ENCODE measurements at regions not wholly inside any gene's neighbourhood (a gene's known extent, or its start where the extent isn't known, plus 50 kb on each side); places are given as distances from the start of the nearest gene placed in this dataset.

- H3K4me3 ChIP-seq (ENCODE audit: low read depth, low read length): no peak overlapping the region
- ChIA-PET POLR2A (no interaction called here), CTCF (no interaction called here)
- TF ChIP-seq TRIM28 (IDR thresholded peaks at IDR 0.05; ENCODE audit: borderline replicate concordance, low read length) (no peak), ZNF600 (tag by site-specific recombination; IDR thresholded peaks at IDR 0.05) (no peak), ZNF518A (tag by site-specific recombination; conservative IDR thresholded peaks at IDR 0.05; ENCODE audit: low read depth) (no peak), ZFHX2 (tag by site-specific recombination; conservative IDR thresholded peaks at IDR 0.05) (no peak), ZNF623 (tag by site-specific recombination; IDR thresholded peaks at IDR 0.05) (no peak), YY2 (tag by site-specific recombination; IDR thresholded peaks at IDR 0.05) (no peak), ZFP3 (tag by site-specific recombination; IDR thresholded peaks at IDR 0.05; ENCODE audit: low read depth) (no peak), ZNF354C (tag by site-specific recombination; IDR thresholded peaks at IDR 0.05; ENCODE audit: borderline replicate concordance, low read depth) (no peak), ZNF19 (tag by site-specific recombination; IDR thresholded peaks at IDR 0.05; ENCODE audit: low read depth) (no peak), ZNF121 (tag by site-specific recombination; IDR thresholded peaks at IDR 0.05) (no peak), ZNF10 (tag by site-specific recombination; IDR thresholded peaks at IDR 0.05) (no peak), ZNF548 (tag by site-specific recombination; IDR thresholded peaks at IDR 0.05) (no peak), ZNF558 (tag by site-specific recombination; IDR thresholded peaks at IDR 0.05) (no peak), PRDM4 (tag by site-specific recombination; IDR thresholded peaks at IDR 0.05) (no peak), ZNF830 (tag by site-specific recombination; IDR thresholded peaks at IDR 0.05; ENCODE audit: low read depth) (no peak)
- TF ChIP-seq, protein P1, sequence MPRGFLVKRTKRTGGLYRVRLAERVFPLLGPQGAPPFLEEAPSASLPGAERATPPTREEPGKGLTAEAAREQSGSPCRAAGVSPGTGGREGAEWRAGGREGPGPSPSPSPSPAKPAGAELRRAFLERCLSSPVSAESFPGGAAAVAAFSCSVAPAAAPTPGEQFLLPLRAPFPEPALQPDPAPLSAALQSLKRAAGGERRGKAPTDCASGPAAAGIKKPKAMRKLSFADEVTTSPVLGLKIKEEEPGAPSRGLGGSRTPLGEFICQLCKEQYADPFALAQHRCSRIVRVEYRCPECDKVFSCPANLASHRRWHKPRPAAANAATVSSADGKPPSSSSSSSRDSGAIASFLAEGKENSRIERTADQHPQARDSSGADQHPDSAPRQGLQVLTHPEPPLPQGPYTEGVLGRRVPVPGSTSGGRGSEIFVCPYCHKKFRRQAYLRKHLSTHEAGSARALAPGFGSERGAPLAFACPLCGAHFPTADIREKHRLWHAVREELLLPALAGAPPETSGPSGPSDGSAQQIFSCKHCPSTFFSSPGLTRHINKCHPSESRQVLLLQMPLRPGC (tag by site-specific recombination; IDR thresholded peaks at IDR 0.05): no peak
- H3K27ac ChIP-seq (ENCODE audit: extremely low read depth, low read depth, low read length): no peak overlapping the region
- no peaks in the 10 kb centered on the region for H3K4me1 ChIP-seq (ENCODE audit: control insufficient read depth, insufficient read depth, low read length)
- no peaks in the 10 kb centered on the region for H3K36me3 ChIP-seq (ENCODE audit: control insufficient read depth in 2 of 2, insufficient read depth in 1 of 2, low read length in 2 of 2)
- H3K9me3 ChIP-seq (ENCODE audit: control insufficient read depth, insufficient read depth, low read depth, low read length): no peaks in the 10 kb centered on the region
Observed at GRCh38 chr2:7961550-7961949, 720.3 kb upstream of the ID2 start.

DNA sequence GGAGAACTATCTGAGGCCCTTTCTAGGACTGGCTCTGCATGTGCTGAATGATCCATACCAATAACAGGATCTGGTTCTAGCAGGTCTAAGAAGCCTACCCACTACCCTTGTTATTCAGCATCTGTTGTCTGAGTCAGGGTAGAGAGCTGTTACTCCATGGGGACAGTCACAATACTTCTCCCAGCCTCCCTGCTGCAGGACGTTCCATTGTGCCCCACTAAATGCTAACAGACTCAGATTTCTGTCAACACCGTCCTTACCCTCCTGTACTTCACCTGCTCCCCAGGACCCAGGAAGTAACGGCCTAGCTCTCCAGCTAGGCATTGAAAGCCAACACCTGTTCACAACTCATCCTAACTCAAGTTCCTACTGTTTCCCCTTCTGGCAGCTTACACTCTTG lies 719.7 kb upstream of the ID2 start:
- no peaks in the 10 kb centered on the region for H3K9me3 ChIP-seq (ENCODE audit: control insufficient read depth, insufficient read depth, low read depth, low read length)
- ChIA-PET CTCF (no interaction called here), POLR2A (no interaction called here)
- H3K4me3 ChIP-seq (ENCODE audit: low read depth, low read length): no peak overlapping the region
- no peak overlapping the region for H3K27ac ChIP-seq (ENCODE audit: extremely low read depth, low read depth, low read length)
- no peaks in the 10 kb centered on the region for H3K36me3 ChIP-seq (ENCODE audit: control insufficient read depth in 2 of 2, insufficient read depth in 1 of 2, low read length in 2 of 2)
- no peaks in the 10 kb centered on the region for H3K4me1 ChIP-seq (ENCODE audit: control insufficient read depth, insufficient read depth, low read length)
- no peak for TF ChIP-seq SP2 (tag by site-specific recombination; IDR thresholded peaks at IDR 0.05)
- TF ChIP-seq ZNF791 (tag by site-specific recombination; IDR thresholded peaks at IDR 0.05): no peak
- no peak for TF ChIP-seq MZF1 (tag by site-specific recombination; IDR thresholded peaks at IDR 0.05; ENCODE audit: borderline replicate concordance)
- TF ChIP-seq, protein P2, sequence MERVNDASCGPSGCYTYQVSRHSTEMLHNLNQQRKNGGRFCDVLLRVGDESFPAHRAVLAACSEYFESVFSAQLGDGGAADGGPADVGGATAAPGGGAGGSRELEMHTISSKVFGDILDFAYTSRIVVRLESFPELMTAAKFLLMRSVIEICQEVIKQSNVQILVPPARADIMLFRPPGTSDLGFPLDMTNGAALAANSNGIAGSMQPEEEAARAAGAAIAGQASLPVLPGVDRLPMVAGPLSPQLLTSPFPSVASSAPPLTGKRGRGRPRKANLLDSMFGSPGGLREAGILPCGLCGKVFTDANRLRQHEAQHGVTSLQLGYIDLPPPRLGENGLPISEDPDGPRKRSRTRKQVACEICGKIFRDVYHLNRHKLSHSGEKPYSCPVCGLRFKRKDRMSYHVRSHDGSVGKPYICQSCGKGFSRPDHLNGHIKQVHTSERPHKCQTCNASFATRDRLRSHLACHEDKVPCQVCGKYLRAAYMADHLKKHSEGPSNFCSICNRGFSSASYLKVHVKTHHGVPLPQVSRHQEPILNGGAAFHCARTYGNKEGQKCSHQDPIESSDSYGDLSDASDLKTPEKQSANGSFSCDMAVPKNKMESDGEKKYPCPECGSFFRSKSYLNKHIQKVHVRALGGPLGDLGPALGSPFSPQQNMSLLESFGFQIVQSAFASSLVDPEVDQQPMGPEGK (tag by site-specific recombination; IDR thresholded peaks at IDR 0.05): no peak
- TF ChIP-seq ZNF776 (tag by site-specific recombination; IDR thresholded peaks at IDR 0.05; ENCODE audit: borderline replicate concordance): no peak
- no peak for TF ChIP-seq ZNF768 (tag by site-specific recombination; IDR thresholded peaks at IDR 0.05)
- TF ChIP-seq ELK4 (IDR thresholded peaks at IDR 0.05; ENCODE audit: borderline replicate concordance, low read depth, low read length): no peak
- no peak for TF ChIP-seq ZNF37A (tag by site-specific recombination; IDR thresholded peaks at IDR 0.05)
- TF ChIP-seq KLF16 (tag by site-specific recombination; IDR thresholded peaks at IDR 0.05): no peak
- TF ChIP-seq ZEB2 (tag by site-specific recombination; IDR thresholded peaks at IDR 0.05): no peak
